ENCODE measurements at regions not wholly inside any gene's neighbourhood (a gene's known extent, or its start where the extent isn't known, plus 50 kb on each side); places are given as distances from the start of the nearest gene placed in this dataset.

GRCh38 chr13:103403148-103403740 lies 337.0 kb upstream of the SLC10A2 start:
- no peaks in the 10 kb centered on the region for H3K27me3 ChIP-seq
- H3K36me3 ChIP-seq: no peaks in the 10 kb centered on the region
- intact Hi-C loops (cut with DNase I): no loop called here
- H3K4me3 ChIP-seq: no peak overlapping the region
- no peak for TF ChIP-seq CTCF (IDR thresholded peaks at IDR 0.05)
- H3K4me1 ChIP-seq: no peaks in the 10 kb centered on the region
- no peak for DNase-seq (ENCODE audit: low spot score in 2 of 2)
- H3K9me3 ChIP-seq: no peaks in the 10 kb centered on the region
- no peak overlapping the region for H3K27ac ChIP-seq

- H3K4me1 ChIP-seq: no peaks in the 10 kb centered on the region
- H3K27me3 ChIP-seq: no peaks in the 10 kb centered on the region
- no peak overlapping the region for H3K4me3 ChIP-seq
- DNase-seq (ENCODE audit: low spot score in 2 of 2): no peak
- no peak overlapping the region for H3K27ac ChIP-seq
- intact Hi-C loops (cut with DNase I): no loop called here
- TF ChIP-seq CTCF (IDR thresholded peaks at IDR 0.05): no peak
- no peaks in the 10 kb centered on the region for H3K36me3 ChIP-seq
- no peaks in the 10 kb centered on the region for H3K9me3 ChIP-seq
These were observed 328.9 kb upstream of the SLC10A2 start for GRCh38 chr13:103395139-103395538.

GRCh38 chr13:103394618-103395017 lies 328.4 kb upstream of the SLC10A2 start:
- H3K4me3 ChIP-seq: no peak overlapping the region
- H3K9me3 ChIP-seq: no peaks in the 10 kb centered on the region
- no peak for TF ChIP-seq CTCF (IDR thresholded peaks at IDR 0.05)
- intact Hi-C loops (cut with DNase I): no loop called here
- no peaks in the 10 kb centered on the region for H3K27me3 ChIP-seq
- H3K4me1 ChIP-seq: no peaks in the 10 kb centered on the region
- no peak overlapping the region for H3K27ac ChIP-seq
- H3K36me3 ChIP-seq: no peaks in the 10 kb centered on the region
- no peak for DNase-seq (ENCODE audit: low spot score in 2 of 2)

GRCh38 chr13:103391936-103392335 lies 325.7 kb upstream of the SLC10A2 start:
- Histone ChIP-seq H3K27me3 (no peaks in the 10 kb centered on the region), H3K4me3 (no peak overlapping the region), H3K4me1 (no peaks in the 10 kb centered on the region), H3K36me3 (no peaks in the 10 kb centered on the region), H3K27ac (no peak overlapping the region), H3K9me3 (no peaks in the 10 kb centered on the region)
- no peak for TF ChIP-seq CTCF (IDR thresholded peaks at IDR 0.05)
- no peak for DNase-seq (ENCODE audit: low spot score in 2 of 2)
- intact Hi-C loops (cut with DNase I): no loop called here

GRCh38 chr13:103388839-103389238 lies 322.6 kb upstream of the SLC10A2 start:
- no peak for DNase-seq (ENCODE audit: low spot score in 2 of 2)
- Histone ChIP-seq H3K36me3 (no peaks in the 10 kb centered on the region), H3K4me1 (no peaks in the 10 kb centered on the region), H3K4me3 (no peak overlapping the region), H3K9me3 (no peaks in the 10 kb centered on the region), H3K27me3 (no peaks in the 10 kb centered on the region), H3K27ac (no peak overlapping the region)
- intact Hi-C loops (cut with DNase I): no loop called here
- no peak for TF ChIP-seq CTCF (IDR thresholded peaks at IDR 0.05)

GRCh38 chr13:103386341-103386740 lies 320.1 kb upstream of the SLC10A2 start:
- no peak for DNase-seq (ENCODE audit: low spot score in 2 of 2)
- TF ChIP-seq CTCF (IDR thresholded peaks at IDR 0.05): no peak

More at GRCh38 chr13:103386341-103386740, 320.1 kb upstream of the SLC10A2 start:
- H3K27ac ChIP-seq: no peak overlapping the region
- H3K4me3 ChIP-seq: no peak overlapping the region
- H3K9me3 ChIP-seq: no peaks in the 10 kb centered on the region
- H3K36me3 ChIP-seq: no peaks in the 10 kb centered on the region
- H3K27me3 ChIP-seq: no peaks in the 10 kb centered on the region
- H3K4me1 ChIP-seq: no peaks in the 10 kb centered on the region
- intact Hi-C loops (cut with DNase I): no loop called here

All from ascending aorta (tissue), 2 donors.